OCI-LY3 (cell line): ENCODE measurements at regions not wholly inside any gene's neighbourhood (a gene's known extent, or its start where the extent isn't known, plus 50 kb on each side); places are given as distances from the start of the nearest gene placed in this dataset.

Experiments
- CTCF ChIP-seq: fragments of 200-600, 300-600 bp; sonication (generic); IDR thresholded peaks from 2 replicates; pipeline ENCODE4 v1.5.1; 2014; ENCODE audit warnings: antibody characterized with exemption, low read length, low read depth
- EZH2phosphoT487 ChIP-seq: fragments of 200-600 bp; shearing (Covaris generic); IDR thresholded peaks from 2 replicates; pipeline ENCODE4 v1.6.1; 2018; ENCODE audit warnings: antibody characterized with exemption, mixed run types, low read depth

DNA sequence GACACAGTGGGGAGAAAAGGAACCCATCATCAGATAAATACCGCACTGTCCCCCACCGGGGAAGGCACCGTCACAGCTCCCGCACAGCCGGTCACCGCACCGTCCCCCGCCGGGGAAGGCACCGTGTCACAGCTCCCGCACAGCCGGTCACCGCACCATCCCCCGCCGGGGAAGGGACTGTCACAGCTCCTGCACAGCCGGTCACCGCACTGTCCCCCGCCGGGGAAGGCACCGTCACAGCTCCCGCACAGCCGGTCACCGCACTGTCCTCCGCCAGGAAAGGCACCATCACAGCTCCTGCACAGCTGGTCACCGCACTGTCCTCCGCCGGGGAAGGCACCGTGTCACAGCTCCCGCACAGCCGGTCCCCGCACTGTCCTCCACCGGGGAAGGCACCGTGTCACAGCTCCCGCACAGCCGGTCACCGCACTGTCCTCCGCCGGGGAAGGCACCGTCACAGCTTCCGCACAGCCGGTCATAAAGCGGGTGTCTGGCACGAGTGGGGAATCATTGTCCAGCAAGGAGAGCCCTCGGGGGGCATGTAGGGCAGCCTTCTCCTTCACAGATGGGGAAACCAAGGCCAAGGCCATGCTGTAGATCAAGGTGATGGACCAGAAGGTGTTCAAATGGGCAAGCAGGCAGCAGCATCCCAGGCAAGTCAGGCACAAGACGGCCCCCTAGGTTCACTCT is 280.1 kb downstream of the NPHP4 start:
- no peak for TF ChIP-seq CTCF
- no peak for TF ChIP-seq EZH2phosphoT487
